K562 (cell line): ENCODE measurements at regions not wholly inside any gene's neighbourhood (a gene's known extent, or its start where the extent isn't known, plus 50 kb on each side); places are given as distances from the start of the nearest gene placed in this dataset.

Source experiments
- ATAC-seq: fragments of 200-7000 bp; cut with Tn5 transposase; 3 replicates; pipeline ENCODE4 v1.9.1; 2020; ENCODE audit warnings: moderate library complexity
- BruUV-seq: library from RNA; stranded (reverse); fragments of 400-500 nt; replicated peaks from 2 replicates; lab custom pipeline; 2021; lab: Mats Ljungman, UMichigan
- CTCF ChIA-PET: fragments of 300-600 bp; formaldehyde crosslinking; extraction: SDS; loops from one replicate; lab custom pipeline; 2021; ENCODE audit warnings: low intra/inter-chr PET ratio; lab: Yijun Ruan, JAX
- POLR2A ChIA-PET: fragments of 300-600, 350-650 bp; sonication (Branson Sonifier 250); formaldehyde crosslinking; extraction: SDS; loops from one replicate; lab custom pipeline; 2021; ENCODE audit warnings: antibody characterized with exemption, inconsistent platforms; lab: Yijun Ruan, JAX
- DNase-seq, 4 experiments: peaks; one replicate each; pipeline versions ENCODE4 v3.0.0 to v3.0.0-alpha.2; 2011 to 2018; ENCODE audit warnings: low spot score in 3 of 4, mixed read lengths in 3 of 4; ENCODE audit errors: extremely low read depth in 1 of 4
- FAIRE-seq: peaks from 2 replicates; lab custom pipeline; 2011; peaks lifted over from hg19 to GRCh38; lab: Jason Lieb, UNC
- H2AFZ ChIP-seq: 2 replicates; pipeline ENCODE4 v1.6.0; 2011; ENCODE audit warnings: low read depth, low read length, control low read depth, inconsistent platforms
- H3K27ac ChIP-seq: fragments of 200-600 bp; 3 replicates; pipeline ENCODE4 v1.8.0; 2011; ENCODE audit warnings: low read depth, mild to moderate bottlenecking, control low read depth, inconsistent platforms, low read length, moderate library complexity, mixed read lengths; ENCODE audit errors: extremely low read depth
- H3K27me3 ChIP-seq, 2 experiments: fragments of 300-600 bp in 1 of 2; 2 replicates in 1 of 2; 3 replicates in 1 of 2; pipeline versions ENCODE4 v1.6.0 to v1.8.0; 2011; ENCODE audit warnings: inconsistent platforms in 2 of 2, low read length in 2 of 2, mild to moderate bottlenecking in 1 of 2, mixed read lengths in 1 of 2, moderate library complexity in 1 of 2; ENCODE audit not compliant: control insufficient read depth in 2 of 2, insufficient read depth in 2 of 2
- H3K36me3 ChIP-seq: fragments of 300-600 bp; 3 replicates; pipeline ENCODE4 v1.8.0; 2011; ENCODE audit warnings: mild to moderate bottlenecking, low read length, inconsistent platforms; ENCODE audit not compliant: control insufficient read depth, insufficient read depth
- H3K4me1 ChIP-seq, 2 experiments: fragments of 200-600 bp in 1 of 2; replicated peaks in 1 of 2; 2 replicates in 1 of 2; 3 replicates in 1 of 2; pipeline versions ENCODE4 v1.5.1 to v1.8.0; 2011; ENCODE audit warnings: inconsistent platforms in 2 of 2, low read length in 2 of 2, mild to moderate bottlenecking in 1 of 2, mixed read lengths in 1 of 2, moderate library complexity in 1 of 2; ENCODE audit not compliant: control insufficient read depth in 2 of 2, insufficient read depth in 2 of 2
- H3K4me2 ChIP-seq: 2 replicates; pipeline ENCODE4 v1.6.1; 2011; ENCODE audit warnings: low read length, control low read depth, inconsistent platforms, mixed read lengths; ENCODE audit not compliant: insufficient read depth
- H3K4me3 ChIP-seq: fragments of 200-600 bp; sonication (generic), shearing (Covaris generic); 2 replicates; pipeline ENCODE4 v1.5.1; 2016; ENCODE audit warnings: control low read depth, inconsistent platforms
- H3K79me2 ChIP-seq: fragments of 200-600 bp; 3 replicates; pipeline ENCODE4 v1.8.0; 2011; ENCODE audit warnings: low read length, inconsistent platforms; ENCODE audit not compliant: control insufficient read depth, insufficient read depth
- H3K9ac ChIP-seq, 2 experiments: 2 replicates each; pipeline versions ENCODE4 v1.6.0 to v1.6.1; 2011; ENCODE audit warnings: low read depth in 2 of 2, low read length in 2 of 2, control low read depth in 1 of 2, inconsistent platforms in 1 of 2, mild to moderate bottlenecking in 1 of 2, mixed read lengths in 1 of 2; ENCODE audit not compliant: insufficient read depth in 1 of 2
- H3K9me1 ChIP-seq: one replicate; pipeline ENCODE4 v1.6.0; 2011; ENCODE audit warnings: inconsistent platforms, mild to moderate bottlenecking, low read length, moderate library complexity; ENCODE audit not compliant: control insufficient read depth, insufficient read depth
- H3K9me3 ChIP-seq: replicated peaks from 2 replicates; pipeline ENCODE4 v1.5.1; 2011; ENCODE audit warnings: low read depth, low read length, inconsistent platforms; ENCODE audit not compliant: control insufficient read depth, insufficient read depth
- H4K20me1 ChIP-seq: replicated peaks from 2 replicates; pipeline ENCODE4 v1.6.1; 2011; ENCODE audit warnings: low read length, inconsistent platforms, mixed read lengths; ENCODE audit not compliant: control insufficient read depth, insufficient read depth
- BHLHE40 ChIP-seq: IDR thresholded peaks from 2 replicates; pipeline ENCODE4 v1.6.1; 2011; ENCODE audit warnings: low read length, improper control_type of control experiment
- FOXK2 ChIP-seq, 2 experiments: fragments of 450-650 bp; IDR thresholded peaks in 1 of 2; conservative IDR thresholded peaks in 1 of 2; 2 replicates each; pipeline ENCODE4 v1.6.1; 2016; ENCODE audit warnings: low read depth in 2 of 2, mild to moderate bottlenecking in 1 of 2
- NFE2 ChIP-seq: IDR thresholded peaks from 2 replicates; pipeline ENCODE4 v1.6.1; 2014; ENCODE audit warnings: antibody characterized with exemption, low read depth
- PCBP2 ChIP-seq: fragments of 200-400 bp; formaldehyde crosslinking; IDR thresholded peaks from 2 replicates; pipeline ENCODE4 v1.6.1; 2018; ENCODE audit warnings: low read length, low read depth, mild to moderate bottlenecking, moderate library complexity; ENCODE audit not compliant: poor library complexity, severe bottlenecking
- PHTF2 ChIP-seq: fragments of 250-450 bp; sonication (Bioruptor Pico); IDR thresholded peaks from 2 replicates; pipeline ENCODE4 v1.5.0; 2021; ENCODE audit warnings: mild to moderate bottlenecking
- POLR2A ChIP-seq: fragments of 450-650 bp; conservative IDR thresholded peaks from 2 replicates; pipeline ENCODE4 v1.6.1; 2016
- PURB ChIP-seq: sonication (generic); formaldehyde crosslinking; IDR thresholded peaks from 2 replicates; pipeline ENCODE4 v1.9.0; 2021; ENCODE audit warnings: low read depth, mild to moderate bottlenecking, missing genetic modification reagents
- RFX5 ChIP-seq: IDR thresholded peaks from 2 replicates; pipeline ENCODE4 v1.6.1; 2011; ENCODE audit warnings: low read depth, mild to moderate bottlenecking, improper control_type of control experiment, low read length
- RFX7 ChIP-seq: fragments of 250-450 bp; sonication (Bioruptor Pico); IDR thresholded peaks from 2 replicates; pipeline ENCODE4 v1.5.1; 2021; ENCODE audit warnings: mild to moderate bottlenecking
- SREBF1 ChIP-seq: fragments of 150-350 bp; IDR thresholded peaks from 2 replicates; pipeline ENCODE4 v1.6.1; 2014; ENCODE audit warnings: antibody characterized with exemption, low read depth, low read length, borderline replicate concordance
- U2AF2 ChIP-seq: fragments of 200-400 bp; formaldehyde crosslinking; optimal IDR thresholded peaks from 2 replicates; pipeline ENCODE3; 2017; ENCODE audit warnings: low read depth, mild to moderate bottlenecking, low read length
- ZKSCAN3 ChIP-seq: fragments of 250-450 bp; sonication (Bioruptor Pico); IDR thresholded peaks from 2 replicates; pipeline ENCODE4 v1.4.0; 2020
- ZNF436 ChIP-seq: fragments of 250-450, 450-650 bp; sonication (Bioruptor Pico); formaldehyde crosslinking; IDR thresholded peaks from 2 replicates; pipeline ENCODE4 v1.7.0; 2020; ENCODE audit warnings: mild to moderate bottlenecking
- WGBS: fragments of 100-300 bp; shearing (Covaris generic); methylation state at CpG from one replicate; pipeline ENCODE4 v1.1.6; 2016; ENCODE audit warnings: low coverage, mixed read lengths; ENCODE audit not compliant: insufficient coverage; ENCODE audit errors: missing lambda C conversion rate; 5-methylcytosine and 5-hydroxymethylcytosine counted together
- in situ Hi-C: fragments of 300-500 bp; cut with MboI; formaldehyde crosslinking; loops from 4 replicates; pipeline ENCODE4 v1.15.0; 2018; ENCODE audit warnings: inconsistent platforms, mixed read lengths
- intact Hi-C: fragments of 100-400 bp; cut with micrococcal nuclease; formaldehyde crosslinking; loops from 2 replicates; pipeline ENCODE4 v1.14.2; 2022
- TF ChIP-seq, protein P1 (sequence below): sonication (generic); formaldehyde crosslinking; IDR thresholded peaks from 2 replicates; pipeline ENCODE4 v1.8.1; 2023; ENCODE audit warnings: mild to moderate bottlenecking, missing genetic modification reagents
- TF ChIP-seq, protein P2 (sequence below): IDR thresholded peaks from 2 replicates; pipeline ENCODE4 v1.6.1; 2012; ENCODE audit warnings: low read depth, low read length, improper control_type of control experiment, borderline replicate concordance

DNA sequence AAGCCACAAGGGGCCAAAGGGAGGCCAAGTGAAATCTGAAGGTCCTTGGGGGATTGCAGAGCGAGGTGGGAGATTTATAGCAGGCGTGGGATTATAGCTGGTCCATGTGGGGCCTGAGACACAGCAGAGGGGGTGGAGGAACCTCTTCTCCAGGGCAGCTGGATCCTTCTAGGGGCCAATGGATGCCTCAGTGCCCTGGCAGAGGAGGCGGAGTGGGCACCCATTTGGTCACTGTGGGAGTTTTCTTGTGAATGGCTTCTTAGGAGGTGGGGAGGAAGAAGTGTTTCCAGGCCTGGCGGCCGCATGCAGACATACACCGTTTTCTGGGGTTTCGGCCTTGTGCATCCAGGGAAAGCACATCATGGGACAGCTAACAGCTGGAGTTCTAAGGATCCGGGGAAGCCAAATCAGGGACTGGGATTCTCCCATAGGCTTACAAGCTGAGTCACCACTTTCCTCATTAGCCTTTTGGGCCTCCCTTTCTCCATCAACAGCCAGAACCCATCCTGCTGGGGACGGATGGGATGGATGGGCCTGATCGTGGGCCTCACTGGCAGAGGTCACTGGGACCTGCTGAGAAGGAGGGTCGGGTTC lies 76.5 kb downstream of the RHOU start:
- H3K4me2 ChIP-seq: no peak overlapping the region
- intact Hi-C loops (no loop called here), in situ Hi-C loops (no loop called here)
- ATAC-seq (no peak), FAIRE-seq (no peak), DNase-seq (no peak)
- H3K79me2 ChIP-seq: no peaks in the 10 kb centered on the region
- H3K27ac ChIP-seq: no peak overlapping the region
- no peaks in the 10 kb centered on the region for H3K9me3 ChIP-seq
- no TSS peak for BruUV-seq
- TF ChIP-seq PHTF2 (CRISPR knock-in tag): no peak
- TF ChIP-seq PURB (CRISPR knock-in tag): no peak
- no peak for TF ChIP-seq POLR2A
- TF ChIP-seq, protein P1, sequence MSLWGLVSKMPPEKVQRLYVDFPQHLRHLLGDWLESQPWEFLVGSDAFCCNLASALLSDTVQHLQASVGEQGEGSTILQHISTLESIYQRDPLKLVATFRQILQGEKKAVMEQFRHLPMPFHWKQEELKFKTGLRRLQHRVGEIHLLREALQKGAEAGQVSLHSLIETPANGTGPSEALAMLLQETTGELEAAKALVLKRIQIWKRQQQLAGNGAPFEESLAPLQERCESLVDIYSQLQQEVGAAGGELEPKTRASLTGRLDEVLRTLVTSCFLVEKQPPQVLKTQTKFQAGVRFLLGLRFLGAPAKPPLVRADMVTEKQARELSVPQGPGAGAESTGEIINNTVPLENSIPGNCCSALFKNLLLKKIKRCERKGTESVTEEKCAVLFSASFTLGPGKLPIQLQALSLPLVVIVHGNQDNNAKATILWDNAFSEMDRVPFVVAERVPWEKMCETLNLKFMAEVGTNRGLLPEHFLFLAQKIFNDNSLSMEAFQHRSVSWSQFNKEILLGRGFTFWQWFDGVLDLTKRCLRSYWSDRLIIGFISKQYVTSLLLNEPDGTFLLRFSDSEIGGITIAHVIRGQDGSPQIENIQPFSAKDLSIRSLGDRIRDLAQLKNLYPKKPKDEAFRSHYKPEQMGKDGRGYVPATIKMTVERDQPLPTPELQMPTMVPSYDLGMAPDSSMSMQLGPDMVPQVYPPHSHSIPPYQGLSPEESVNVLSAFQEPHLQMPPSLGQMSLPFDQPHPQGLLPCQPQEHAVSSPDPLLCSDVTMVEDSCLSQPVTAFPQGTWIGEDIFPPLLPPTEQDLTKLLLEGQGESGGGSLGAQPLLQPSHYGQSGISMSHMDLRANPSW (CRISPR knock-in tag): no peak
- no peak for TF ChIP-seq BHLHE40
- no peak for TF ChIP-seq ZNF436 (CRISPR knock-in tag)
- no peak for TF ChIP-seq PCBP2
- TF ChIP-seq FOXK2 (conservative IDR thresholded peaks at IDR 0.05 in 1 of 2, IDR thresholded peaks at IDR 0.05 in 1 of 2; ENCODE audit: low read depth in 2 of 2): no peak
- TF ChIP-seq ZKSCAN3 (CRISPR knock-in tag): no peak
- TF ChIP-seq NFE2: no peak
- TF ChIP-seq RFX7 (CRISPR knock-in tag): no peak
- no peak for TF ChIP-seq RFX5
- TF ChIP-seq, protein P2, sequence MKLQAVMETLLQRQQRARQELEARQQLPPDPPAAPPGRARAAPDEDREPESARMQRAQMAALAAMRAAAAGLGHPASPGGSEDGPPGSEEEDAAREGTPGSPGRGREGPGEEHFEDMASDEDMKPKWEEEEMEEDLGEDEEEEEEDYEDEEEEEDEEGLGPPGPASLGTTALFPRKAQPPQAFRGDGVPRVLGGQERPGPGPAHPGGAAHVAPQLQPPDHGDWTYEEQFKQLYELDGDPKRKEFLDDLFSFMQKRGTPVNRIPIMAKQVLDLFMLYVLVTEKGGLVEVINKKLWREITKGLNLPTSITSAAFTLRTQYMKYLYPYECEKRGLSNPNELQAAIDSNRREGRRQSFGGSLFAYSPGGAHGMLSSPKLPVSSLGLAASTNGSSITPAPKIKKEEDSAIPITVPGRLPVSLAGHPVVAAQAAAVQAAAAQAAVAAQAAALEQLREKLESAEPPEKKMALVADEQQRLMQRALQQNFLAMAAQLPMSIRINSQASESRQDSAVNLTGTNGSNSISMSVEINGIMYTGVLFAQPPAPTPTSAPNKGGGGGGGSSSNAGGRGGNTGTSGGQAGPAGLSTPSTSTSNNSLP: no peak
- TF ChIP-seq U2AF2: no peak
- no peak for TF ChIP-seq SREBF1
- no peaks in the 10 kb centered on the region for H3K36me3 ChIP-seq
- no peak overlapping the region for H2AFZ ChIP-seq
- CTCF ChIA-PET: no interaction called here
- POLR2A ChIA-PET: interaction anchor here (0.6 to 0.7 kb wide), 2 partner anchors 14 to 16 kb away, joined by 3 read pairs; no protein-coding TSS in a partner anchor
- WGBS: 2% methylated on average over 11 of the region's 11 CpGs
- H3K4me3 ChIP-seq: no peak overlapping the region
- H3K4me1 ChIP-seq: no peaks in the 10 kb centered on the region
- no peaks in the 10 kb centered on the region for H3K9me1 ChIP-seq
- no peak overlapping the region for H3K9ac ChIP-seq
- no peaks in the 10 kb centered on the region for H4K20me1 ChIP-seq
- H3K27me3 ChIP-seq: peaks cover 4 to 33% of the 10 kb centered on the region in 2 experiments; a peak in 4 of 5 replicates
